Stimulated activated CD4-positive, alpha-beta T cell treated with anti-CD3 and anti-CD28 coated beads, Interleukin-4, amount 100 ng/mL, for 48 hours (primary cell): ENCODE measurements at regions not wholly inside any gene's neighbourhood (a gene's known extent, or its start where the extent isn't known, plus 50 kb on each side); places are given as distances from the start of the nearest gene placed in this dataset.
"Not testable (repeated sequence)": the region's sequence is repeated elsewhere in the genome, so short reads cannot be mapped to it uniquely, and the experiment has no call there.

Experiments used
- DNase-seq, 2 donors: peaks; one replicate each; pipeline ENCODE4 v3.0.0-alpha.2; 2020; ENCODE audit warnings: low read depth in 2 of 2

- no peak for DNase-seq
These were observed 297.8 kb upstream of the PRKCQ start for GRCh38 chr10:6877722-6878392.

GRCh38 chr10:6877336-6877721 lies 297.3 kb upstream of the PRKCQ start:
- no peak for DNase-seq

- no peak for DNase-seq
These were observed 295.3 kb upstream of the PRKCQ start for GRCh38 chr10:6875269-6875865.

- no peak for DNase-seq
These were observed 291.1 kb upstream of the PRKCQ start for GRCh38 chr10:6871128-6871527.

- no peak for DNase-seq
These were observed 288.1 kb upstream of the PRKCQ start for GRCh38 chr10:6868036-6868725.

GRCh38 chr10:6866757-6867156 lies 286.7 kb upstream of the PRKCQ start:
- no peak for DNase-seq

- no peak for DNase-seq
These were observed 284.1 kb upstream of the PRKCQ start for GRCh38 chr10:6864142-6864541.

GRCh38 chr10:6863381-6863780 lies 283.3 kb upstream of the PRKCQ start:
- DNase-seq: no peak

- no peak for DNase-seq
These were observed 270.4 kb upstream of the PRKCQ start for GRCh38 chr10:6850452-6850851.

GRCh38 chr10:6847561-6847960 lies 267.5 kb upstream of the PRKCQ start:
- no peak for DNase-seq

- no peak for DNase-seq
These were observed 264.0 kb upstream of the PRKCQ start for GRCh38 chr10:6843894-6844650.

- DNase-seq: no peak
These were observed 263.4 kb upstream of the PRKCQ start for GRCh38 chr10:6843481-6843881.

- DNase-seq: no peak
These were observed 262.6 kb upstream of the PRKCQ start for GRCh38 chr10:6842722-6843121.

- no peak for DNase-seq
These were observed 261.7 kb upstream of the PRKCQ start for GRCh38 chr10:6841761-6842160.

- no peak for DNase-seq
These were observed 260.7 kb upstream of the PRKCQ start for GRCh38 chr10:6840766-6841165.

- DNase-seq: no peak
These were observed 260.2 kb upstream of the PRKCQ start for GRCh38 chr10:6840201-6840691.

- no peak for DNase-seq
These were observed 258.0 kb upstream of the PRKCQ start for GRCh38 chr10:6838118-6838517.

- DNase-seq: no peak
These were observed 253.5 kb upstream of the PRKCQ start for GRCh38 chr10:6833458-6834011.

GRCh38 chr10:6830981-6831380 lies 250.9 kb upstream of the PRKCQ start:
- not testable (repeated sequence) for DNase-seq

GRCh38 chr10:6824793-6825192 lies 244.7 kb upstream of the PRKCQ start:
- not testable (repeated sequence) for DNase-seq

GRCh38 chr10:6823770-6824169 lies 243.7 kb upstream of the PRKCQ start:
- no peak for DNase-seq

GRCh38 chr10:6819301-6819700 lies 239.2 kb upstream of the PRKCQ start:
- DNase-seq: no peak
